GM18505 (cell line): ENCODE measurements at regions not wholly inside any gene's neighbourhood (a gene's known extent, or its start where the extent isn't known, plus 50 kb on each side); places are given as distances from the start of the nearest gene placed in this dataset.

Source experiments
- ATAC-seq: cut with Tn5 transposase; IDR thresholded peaks from one replicate; pipeline ENCODE4 v1.9.1; 2021; ENCODE audit not compliant: unreplicated experiment
- POLR2A ChIP-seq: IDR thresholded peaks from 4 replicates; pipeline ENCODE4 v1.6.1; 2011; ENCODE audit warnings: borderline replicate concordance; ENCODE audit not compliant: insufficient read depth, insufficient read length; ENCODE audit errors: extremely low read depth

DNA sequence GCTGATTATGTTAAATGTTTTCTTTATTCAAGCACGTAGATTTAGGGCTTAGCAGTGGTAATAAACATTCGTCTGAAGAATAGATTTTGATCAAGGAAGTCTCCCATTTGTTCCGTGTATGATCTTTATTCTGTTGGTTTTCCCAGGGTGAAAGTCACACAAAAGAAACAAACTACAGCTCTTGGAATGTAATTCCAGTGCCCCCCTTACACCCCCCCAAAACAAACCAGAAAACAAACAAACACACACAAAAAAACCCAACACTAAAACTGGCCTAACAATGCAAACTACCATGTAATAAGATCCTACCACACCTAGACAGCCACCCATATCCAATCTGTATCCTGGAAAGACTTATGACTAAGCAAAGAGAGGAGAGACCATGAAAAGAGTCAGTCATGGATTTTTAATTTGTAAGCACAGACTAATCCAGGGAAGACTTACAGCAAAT lies 196.2 kb upstream of the ELL2 start:
- no peak for TF ChIP-seq POLR2A
- ATAC-seq = no peak

GRCh38 chr5:96157077-96157780 lies 195.6 kb upstream of the ELL2 start:
- no peak for ATAC-seq
- TF ChIP-seq POLR2A = no peak

GRCh38 chr5:96155147-96155546 lies 193.5 kb upstream of the ELL2 start:
- ATAC-seq = no peak
- no peak for TF ChIP-seq POLR2A

DNA sequence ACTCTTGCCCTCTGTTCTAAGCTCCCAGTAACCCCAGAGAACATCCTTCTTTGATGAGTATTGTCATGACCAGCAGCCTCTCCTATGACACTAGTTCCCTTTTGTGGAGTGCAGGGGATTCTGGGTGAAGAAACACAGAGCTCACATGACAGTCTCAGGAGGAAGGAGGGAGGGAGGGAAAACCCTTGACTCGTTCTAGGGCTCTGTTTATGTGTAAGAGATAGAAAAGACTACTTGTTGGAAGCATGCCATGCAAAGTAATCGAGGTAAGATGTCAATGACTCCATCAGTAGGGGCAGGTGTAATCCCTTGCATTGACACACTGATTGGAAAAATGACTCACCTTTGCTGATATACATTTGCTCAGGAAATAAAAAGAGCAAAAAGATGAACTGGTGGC lies 190.2 kb upstream of the ELL2 start:
- no peak for TF ChIP-seq POLR2A
- no peak for ATAC-seq

GRCh38 chr5:96150007-96150406 lies 188.4 kb upstream of the ELL2 start:
- no peak for TF ChIP-seq POLR2A
- no peak for ATAC-seq

GRCh38 chr5:96149546-96149945 lies 187.9 kb upstream of the ELL2 start:
- no peak for TF ChIP-seq POLR2A
- ATAC-seq = no peak

DNA sequence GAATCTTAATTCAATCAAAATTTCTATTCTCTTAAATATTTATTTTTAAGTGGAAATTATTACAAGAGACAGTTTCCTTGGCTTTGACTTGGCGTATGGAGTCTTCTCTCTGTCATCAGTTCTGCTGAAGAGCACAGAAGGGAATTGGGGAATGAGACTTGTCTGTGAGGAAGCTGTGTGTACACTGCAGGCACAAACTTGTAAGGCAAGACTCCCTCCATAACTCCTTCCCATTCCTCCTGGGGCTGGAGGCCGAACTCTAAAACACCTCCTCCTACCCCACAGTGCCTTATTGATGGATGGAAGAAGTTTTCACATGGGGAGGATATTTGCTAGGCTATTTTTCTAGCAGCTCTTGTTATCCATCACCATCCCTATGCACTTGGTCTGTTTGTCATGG lies 187.4 kb upstream of the ELL2 start:
- TF ChIP-seq POLR2A = no peak
- no peak for ATAC-seq

- TF ChIP-seq POLR2A = no peak
- no peak for ATAC-seq
These were observed 186.7 kb upstream of the ELL2 start for GRCh38 chr5:96148376-96148775.

DNA sequence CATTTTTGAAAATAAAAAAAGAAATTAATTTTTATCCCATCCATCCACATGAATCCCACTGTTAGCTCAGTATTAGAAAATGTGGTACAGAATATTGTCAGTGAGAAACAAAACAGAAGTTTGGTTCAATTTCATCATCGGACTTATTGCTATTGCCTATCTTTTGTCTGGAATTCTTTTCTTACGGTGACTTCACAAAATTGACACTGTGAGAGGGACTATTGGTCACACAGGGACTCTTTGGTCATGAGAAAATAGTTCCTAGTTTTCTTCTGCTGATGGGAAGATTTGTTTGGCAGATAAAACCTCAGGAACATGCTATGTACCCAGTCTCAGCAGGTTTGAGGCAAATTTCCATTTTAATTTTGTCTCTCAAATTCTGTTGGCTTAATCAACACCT lies 186.2 kb upstream of the ELL2 start:
- no peak for ATAC-seq
- no peak for TF ChIP-seq POLR2A

GRCh38 chr5:96146675-96147074 lies 185.0 kb upstream of the ELL2 start:
- TF ChIP-seq POLR2A = no peak
- ATAC-seq = peak; percentile 66

DNA sequence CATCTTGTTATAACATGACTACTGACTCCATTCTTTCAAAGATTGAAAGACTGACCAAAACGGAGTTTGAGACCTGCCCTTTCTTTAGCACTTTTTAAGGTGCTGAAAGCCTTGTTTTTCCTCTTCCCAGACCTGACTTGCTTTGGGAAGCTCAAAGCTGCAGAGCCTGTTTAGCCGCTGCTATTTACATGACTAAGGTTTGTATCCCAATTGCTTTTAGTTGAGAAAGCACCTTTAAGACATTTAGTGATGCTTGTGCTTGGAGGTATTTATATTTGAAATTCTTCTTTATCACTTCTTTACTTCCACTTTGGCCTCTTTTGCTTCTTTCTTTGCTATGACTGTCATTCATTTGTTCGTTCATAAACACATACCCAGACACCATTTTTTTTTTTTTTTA lies 182.6 kb upstream of the ELL2 start:
- ATAC-seq = no peak
- TF ChIP-seq POLR2A = no peak

DNA sequence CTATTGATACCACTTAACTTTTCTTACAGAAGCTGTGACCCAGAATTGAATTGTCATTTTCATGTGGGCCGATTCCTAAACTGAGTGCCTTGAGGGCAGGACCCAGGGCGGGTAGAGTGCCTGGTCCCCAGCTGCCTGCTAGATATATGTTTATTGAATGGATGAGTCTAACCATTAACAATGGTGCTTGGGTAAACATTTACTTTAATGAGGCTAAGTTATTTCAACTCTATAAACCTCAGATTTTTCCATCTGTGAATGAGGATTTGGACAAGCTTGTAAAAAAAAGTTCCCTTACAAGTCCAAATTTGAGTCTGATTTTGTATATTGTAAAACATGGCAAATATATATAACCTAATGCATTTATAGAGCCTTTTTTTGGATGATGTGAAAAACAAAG lies 181.8 kb upstream of the ELL2 start:
- ATAC-seq = no peak
- TF ChIP-seq POLR2A = no peak

DNA sequence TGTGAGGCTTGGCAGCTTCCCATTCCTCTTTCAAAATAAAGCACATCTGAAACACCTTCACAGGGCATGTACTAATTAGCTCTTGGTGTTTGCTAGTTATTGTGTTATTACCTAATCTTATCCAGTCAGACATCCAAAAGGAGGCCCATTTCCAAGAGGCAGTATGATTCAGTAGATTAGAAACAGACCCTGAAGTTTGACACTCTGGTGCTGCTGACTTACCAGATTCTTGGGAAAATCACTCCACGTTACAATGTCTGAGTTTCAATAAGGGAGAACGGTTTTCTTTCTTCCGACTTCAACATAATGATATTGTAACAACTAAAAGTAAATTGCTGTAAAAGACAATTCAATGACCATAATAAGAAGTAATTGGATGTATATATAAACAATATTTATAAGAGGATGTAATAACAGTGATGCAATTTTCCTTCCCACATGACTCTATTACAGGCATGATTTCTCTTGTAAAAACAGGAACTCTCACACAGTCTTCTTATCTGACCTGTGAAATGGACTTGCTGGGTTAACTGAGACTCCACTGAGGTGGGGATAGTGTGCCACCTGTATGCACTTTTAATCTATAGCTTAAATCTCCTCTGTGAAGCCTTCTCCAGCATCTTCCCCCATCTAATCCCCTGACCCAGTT lies 181.3 kb upstream of the ELL2 start:
- no peak for TF ChIP-seq POLR2A
- ATAC-seq = no peak

- TF ChIP-seq POLR2A = no peak
- ATAC-seq = no peak
These were observed 180.6 kb upstream of the ELL2 start for GRCh38 chr5:96142184-96142781.

- no peak for ATAC-seq
- no peak for TF ChIP-seq POLR2A
These were observed 180.1 kb upstream of the ELL2 start for GRCh38 chr5:96141749-96142148.

DNA sequence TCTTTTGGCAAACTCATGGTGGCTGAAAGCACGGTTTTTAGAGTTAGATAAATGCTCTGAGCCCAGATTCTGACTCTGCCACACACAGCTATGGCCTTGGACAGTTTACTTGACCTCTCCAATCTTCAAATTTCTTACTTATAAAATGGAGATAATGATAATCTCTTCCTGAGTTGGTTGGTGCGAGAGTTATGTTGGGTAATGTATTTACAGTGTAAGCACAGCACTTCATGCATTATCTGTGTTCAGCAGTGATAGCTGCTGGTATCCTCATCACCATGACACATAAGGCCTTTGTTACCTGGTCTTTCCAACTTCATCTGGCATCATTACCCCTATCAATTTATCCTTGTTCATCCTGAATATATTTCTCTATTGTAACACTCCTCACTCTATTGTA lies 178.8 kb upstream of the ELL2 start:
- no peak for TF ChIP-seq POLR2A
- no peak for ATAC-seq
